Vagina (tissue), 2 donors: ENCODE measurements at regions not wholly inside any gene's neighbourhood (a gene's known extent, or its start where the extent isn't known, plus 50 kb on each side); places are given as distances from the start of the nearest gene placed in this dataset.

Experiments
- POLR2AphosphoS5 ChIP-seq, 2 donors: sonication (generic); formaldehyde crosslinking; IDR thresholded peaks; one replicate each; pipeline ENCODE4 v1.9.0; 2017; ENCODE audit warnings: antibody characterized with exemption in 2 of 2, mild to moderate bottlenecking in 2 of 2, low read depth in 1 of 2; ENCODE audit not compliant: insufficient read depth in 1 of 2
- TF ChIP-seq, protein P1 (sequence below), 3 experiments: fragments of 450-650 bp in 2 of 3; fragments of 200-600 bp in 1 of 3; sonication (generic) in 1 of 3; IDR thresholded peaks; one replicate each; pipeline ENCODE4 v1.5.1; 2017 to 2019; ENCODE audit warnings: antibody characterized with exemption in 3 of 3, mild to moderate bottlenecking in 2 of 3, moderate library complexity in 2 of 3

DNA sequence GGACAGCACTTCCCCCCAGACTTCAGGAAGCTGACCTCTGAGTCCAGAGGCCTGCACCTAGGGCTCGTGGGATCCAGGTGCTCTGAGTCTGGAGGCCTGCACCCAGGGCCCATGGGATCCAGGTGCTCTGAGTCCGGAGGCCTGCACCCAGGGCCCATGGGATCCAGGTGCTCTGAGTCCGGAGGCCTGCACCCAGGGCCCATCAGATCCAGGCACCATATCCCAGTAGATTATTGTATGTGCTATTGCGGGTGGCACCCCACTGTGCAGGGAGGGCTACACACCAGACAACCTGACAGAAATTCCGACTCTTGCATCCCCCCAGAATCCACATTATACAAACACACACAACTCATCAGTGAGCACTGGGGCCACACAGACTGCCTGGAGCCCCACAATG lies 515.2 kb downstream of the EIPR1 start:
- TF ChIP-seq, protein P1, sequence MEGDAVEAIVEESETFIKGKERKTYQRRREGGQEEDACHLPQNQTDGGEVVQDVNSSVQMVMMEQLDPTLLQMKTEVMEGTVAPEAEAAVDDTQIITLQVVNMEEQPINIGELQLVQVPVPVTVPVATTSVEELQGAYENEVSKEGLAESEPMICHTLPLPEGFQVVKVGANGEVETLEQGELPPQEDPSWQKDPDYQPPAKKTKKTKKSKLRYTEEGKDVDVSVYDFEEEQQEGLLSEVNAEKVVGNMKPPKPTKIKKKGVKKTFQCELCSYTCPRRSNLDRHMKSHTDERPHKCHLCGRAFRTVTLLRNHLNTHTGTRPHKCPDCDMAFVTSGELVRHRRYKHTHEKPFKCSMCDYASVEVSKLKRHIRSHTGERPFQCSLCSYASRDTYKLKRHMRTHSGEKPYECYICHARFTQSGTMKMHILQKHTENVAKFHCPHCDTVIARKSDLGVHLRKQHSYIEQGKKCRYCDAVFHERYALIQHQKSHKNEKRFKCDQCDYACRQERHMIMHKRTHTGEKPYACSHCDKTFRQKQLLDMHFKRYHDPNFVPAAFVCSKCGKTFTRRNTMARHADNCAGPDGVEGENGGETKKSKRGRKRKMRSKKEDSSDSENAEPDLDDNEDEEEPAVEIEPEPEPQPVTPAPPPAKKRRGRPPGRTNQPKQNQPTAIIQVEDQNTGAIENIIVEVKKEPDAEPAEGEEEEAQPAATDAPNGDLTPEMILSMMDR (IDR thresholded peaks at IDR 0.05): no peak
- TF ChIP-seq POLR2AphosphoS5 (IDR thresholded peaks at IDR 0.05; ENCODE audit: insufficient read depth in 1 of 2, low read depth in 1 of 2): no peak
